ENCODE measurements at regions not wholly inside any gene's neighbourhood (a gene's known extent, or its start where the extent isn't known, plus 50 kb on each side); places are given as distances from the start of the nearest gene placed in this dataset.

- Histone ChIP-seq H3K27me3 (ENCODE audit: control insufficient read depth, insufficient read depth, low read length) (no peaks in the 10 kb centered on the region), H3K4me3 (ENCODE audit: low read depth, low read length) (no peak overlapping the region), H3K36me3 (ENCODE audit: control insufficient read depth, insufficient read depth, low read length) (no peaks in the 10 kb centered on the region)
- no peak for TF ChIP-seq CTCF (IDR thresholded peaks at IDR 0.05; ENCODE audit: insufficient read depth, low read length, severe bottlenecking)
- no peak for FAIRE-seq
- no peak for DNase-seq (ENCODE audit: low read depth)
Measured at GRCh38 chr19:28027116-28027515, 1185.8 kb downstream of the UQCRFS1 start.

GRCh38 chr19:28026636-28027035 is 1186.3 kb downstream of the UQCRFS1 start:
- DNase-seq (ENCODE audit: low read depth) (no peak), FAIRE-seq (no peak)
- no peak for TF ChIP-seq CTCF (IDR thresholded peaks at IDR 0.05; ENCODE audit: insufficient read depth, low read length, severe bottlenecking)
- H3K36me3 ChIP-seq (ENCODE audit: control insufficient read depth, insufficient read depth, low read length) = no peaks in the 10 kb centered on the region
- no peak overlapping the region for H3K4me3 ChIP-seq (ENCODE audit: low read depth, low read length)
- no peaks in the 10 kb centered on the region for H3K27me3 ChIP-seq (ENCODE audit: control insufficient read depth, insufficient read depth, low read length)

- Histone ChIP-seq H3K4me3 (ENCODE audit: low read depth, low read length) (no peak overlapping the region), H3K36me3 (ENCODE audit: control insufficient read depth, insufficient read depth, low read length) (no peaks in the 10 kb centered on the region), H3K27me3 (ENCODE audit: control insufficient read depth, insufficient read depth, low read length) (no peaks in the 10 kb centered on the region)
- no peak for TF ChIP-seq CTCF (IDR thresholded peaks at IDR 0.05; ENCODE audit: insufficient read depth, low read length, severe bottlenecking)
- no peak for FAIRE-seq
- no peak for DNase-seq (ENCODE audit: low read depth)
Measured at GRCh38 chr19:28024920-28025319, 1188.0 kb downstream of the UQCRFS1 start.

- DNase-seq (ENCODE audit: low read depth) (no peak), FAIRE-seq (no peak)
- Histone ChIP-seq H3K36me3 (ENCODE audit: control insufficient read depth, insufficient read depth, low read length) (no peaks in the 10 kb centered on the region), H3K27me3 (ENCODE audit: control insufficient read depth, insufficient read depth, low read length) (no peaks in the 10 kb centered on the region), H3K4me3 (ENCODE audit: low read depth, low read length) (no peak overlapping the region)
- no peak for TF ChIP-seq CTCF (IDR thresholded peaks at IDR 0.05; ENCODE audit: insufficient read depth, low read length, severe bottlenecking)
Measured at GRCh38 chr19:28023064-28023463, 1189.9 kb downstream of the UQCRFS1 start.

- no peak for DNase-seq (ENCODE audit: low read depth)
- FAIRE-seq = no peak
- Histone ChIP-seq H3K36me3 (ENCODE audit: control insufficient read depth, insufficient read depth, low read length) (no peaks in the 10 kb centered on the region), H3K4me3 (ENCODE audit: low read depth, low read length) (no peak overlapping the region), H3K27me3 (ENCODE audit: control insufficient read depth, insufficient read depth, low read length) (no peaks in the 10 kb centered on the region)
- TF ChIP-seq CTCF (IDR thresholded peaks at IDR 0.05; ENCODE audit: insufficient read depth, low read length, severe bottlenecking) = no peak
Measured at GRCh38 chr19:28022506-28022905, 1190.4 kb downstream of the UQCRFS1 start.

Measured in bronchial epithelial cell (primary cell).